ENCODE measurements at regions not wholly inside any gene's neighbourhood (a gene's known extent, or its start where the extent isn't known, plus 50 kb on each side); places are given as distances from the start of the nearest gene placed in this dataset.

GRCh38 chr13:21924958-21925357 lies 254.1 kb downstream of the FGF9 start:
- Histone ChIP-seq H3K9me3 (no peaks in the 10 kb centered on the region), H3K4me3 (no peak overlapping the region), H3K36me3 (no peaks in the 10 kb centered on the region), H3K27ac (no peak overlapping the region), H3K4me1 (no peaks in the 10 kb centered on the region), H3K27me3 (no peaks in the 10 kb centered on the region)
- 85 to 91% (median 87%) methylated on average over 6 of the region's 6 CpGs for WGBS, 4 donors
- TF ChIP-seq CTCF (IDR thresholded peaks at IDR 0.05) (no peak), POLR2A (IDR thresholded peaks at IDR 0.05) (no peak)
- ATAC-seq = no peak
- no peak for DNase-seq
- intact Hi-C loops (cut with DNase I) = no loop called here

GRCh38 chr13:21925720-21926119 lies 254.8 kb downstream of the FGF9 start:
- no peak overlapping the region for H3K27ac ChIP-seq
- intact Hi-C loops (cut with DNase I) = no loop called here
- TF ChIP-seq CTCF (IDR thresholded peaks at IDR 0.05) (no peak), POLR2A (IDR thresholded peaks at IDR 0.05) (no peak)

GRCh38 chr13:21929400-21929799 lies 258.5 kb downstream of the FGF9 start:
- Histone ChIP-seq H3K36me3 (no peaks in the 10 kb centered on the region), H3K27me3 (no peaks in the 10 kb centered on the region), H3K4me3 (no peak overlapping the region), H3K4me1 (no peaks in the 10 kb centered on the region), H3K27ac (no peak overlapping the region), H3K9me3 (no peaks in the 10 kb centered on the region)
- ATAC-seq (no peak), DNase-seq (no peak)
- 86 to 91% (median 88%) methylated on average over 15 of the region's 15 CpGs for WGBS, 4 donors
- TF ChIP-seq CTCF (IDR thresholded peaks at IDR 0.05) (no peak), POLR2A (IDR thresholded peaks at IDR 0.05) (no peak)
- intact Hi-C loops (cut with DNase I) = no loop called here

More at GRCh38 chr13:21925720-21926119, 254.8 kb downstream of the FGF9 start:
- no peak for DNase-seq
- Histone ChIP-seq H3K27me3 (no peaks in the 10 kb centered on the region), H3K9me3 (no peaks in the 10 kb centered on the region), H3K4me1 (no peaks in the 10 kb centered on the region), H3K4me3 (no peak overlapping the region), H3K36me3 (no peaks in the 10 kb centered on the region)
- 88 to 91% (median 90%) methylated on average over 6 of the region's 6 CpGs for WGBS, 4 donors
- ATAC-seq = no peak

- WGBS, 4 donors = 33 to 49% (median 41%) methylated on average over 6 of the region's 6 CpGs
- no peaks in the 10 kb centered on the region for H3K27me3 ChIP-seq
- no peak for ATAC-seq
- H3K36me3 ChIP-seq = no peaks in the 10 kb centered on the region
- H3K9me3 ChIP-seq = peaks cover 0 to 1% (median 0%) of the 10 kb centered on the region in 12 donors
- H3K27ac ChIP-seq = no peak overlapping the region
- DNase-seq = no peak
- no peak for TF ChIP-seq POLR2A (IDR thresholded peaks at IDR 0.05)
- TF ChIP-seq CTCF (IDR thresholded peaks at IDR 0.05) = no peak
- no peak overlapping the region for H3K4me3 ChIP-seq
- intact Hi-C loops (cut with DNase I) = no loop called here
- no peaks in the 10 kb centered on the region for H3K4me1 ChIP-seq
Observed at GRCh38 chr13:21930536-21930935, 259.7 kb downstream of the FGF9 start.
